ENCODE measurements at regions not wholly inside any gene's neighbourhood (a gene's known extent, or its start where the extent isn't known, plus 50 kb on each side); places are given as distances from the start of the nearest gene placed in this dataset.

GRCh38 chr17:15894258-15894657, 50.7 kb upstream of the ADORA2B start:
- ChIA-PET SMC1A (ENCODE audit: uncharacterized antibody, unreplicated experiment) (no interaction called here), POLR2A (interaction anchor here (0.6 kb wide), 1 partner anchor 121 kb away, joined by 6 read pairs; no protein-coding TSS in a partner anchor), RAD21 (ENCODE audit: unreplicated experiment) (no interaction called here), CTCF (no interaction called here)
- Histone ChIP-seq H3K4me2 (ENCODE audit: control insufficient read depth, insufficient read depth) (no peak overlapping the region), H3K9ac (ENCODE audit: control insufficient read depth, insufficient read depth, low read length) (no peak overlapping the region), H3K9me3 (replicated peaks; ENCODE audit: control insufficient read depth, insufficient read depth, low read length) (no peaks in the 10 kb centered on the region), H3K27ac (ENCODE audit: control insufficient read depth, insufficient read depth) (no peak overlapping the region), H3K27me3 (replicated peaks in 1 of 2; ENCODE audit: control insufficient read depth in 2 of 2, insufficient read depth in 2 of 2, low read length in 1 of 2) (no peaks in the 10 kb centered on the region), H3K4me1 (ENCODE audit: control insufficient read depth, insufficient read depth, low read length) (no peaks in the 10 kb centered on the region), H3K36me3 (ENCODE audit: control insufficient read depth in 2 of 2, insufficient read depth in 2 of 2, low read length in 1 of 2) (no peaks in the 10 kb centered on the region), H2AFZ (ENCODE audit: control insufficient read depth, low read depth, low read length) (no peak overlapping the region), H4K20me1 (ENCODE audit: control insufficient read depth, insufficient read depth) (no peaks in the 10 kb centered on the region), H3K4me3 (no peak overlapping the region), H3K79me2 (ENCODE audit: control insufficient read depth, insufficient read depth, low read length) (no peaks in the 10 kb centered on the region)
- TF ChIP-seq NRF1 (conservative IDR thresholded peaks at IDR 0.05; ENCODE audit: low read depth, low read length) = no peak
- TF ChIP-seq USF2 (IDR thresholded peaks at IDR 0.05; ENCODE audit: borderline replicate concordance, low read depth, low read length) = no peak
- TF ChIP-seq, protein P1, sequence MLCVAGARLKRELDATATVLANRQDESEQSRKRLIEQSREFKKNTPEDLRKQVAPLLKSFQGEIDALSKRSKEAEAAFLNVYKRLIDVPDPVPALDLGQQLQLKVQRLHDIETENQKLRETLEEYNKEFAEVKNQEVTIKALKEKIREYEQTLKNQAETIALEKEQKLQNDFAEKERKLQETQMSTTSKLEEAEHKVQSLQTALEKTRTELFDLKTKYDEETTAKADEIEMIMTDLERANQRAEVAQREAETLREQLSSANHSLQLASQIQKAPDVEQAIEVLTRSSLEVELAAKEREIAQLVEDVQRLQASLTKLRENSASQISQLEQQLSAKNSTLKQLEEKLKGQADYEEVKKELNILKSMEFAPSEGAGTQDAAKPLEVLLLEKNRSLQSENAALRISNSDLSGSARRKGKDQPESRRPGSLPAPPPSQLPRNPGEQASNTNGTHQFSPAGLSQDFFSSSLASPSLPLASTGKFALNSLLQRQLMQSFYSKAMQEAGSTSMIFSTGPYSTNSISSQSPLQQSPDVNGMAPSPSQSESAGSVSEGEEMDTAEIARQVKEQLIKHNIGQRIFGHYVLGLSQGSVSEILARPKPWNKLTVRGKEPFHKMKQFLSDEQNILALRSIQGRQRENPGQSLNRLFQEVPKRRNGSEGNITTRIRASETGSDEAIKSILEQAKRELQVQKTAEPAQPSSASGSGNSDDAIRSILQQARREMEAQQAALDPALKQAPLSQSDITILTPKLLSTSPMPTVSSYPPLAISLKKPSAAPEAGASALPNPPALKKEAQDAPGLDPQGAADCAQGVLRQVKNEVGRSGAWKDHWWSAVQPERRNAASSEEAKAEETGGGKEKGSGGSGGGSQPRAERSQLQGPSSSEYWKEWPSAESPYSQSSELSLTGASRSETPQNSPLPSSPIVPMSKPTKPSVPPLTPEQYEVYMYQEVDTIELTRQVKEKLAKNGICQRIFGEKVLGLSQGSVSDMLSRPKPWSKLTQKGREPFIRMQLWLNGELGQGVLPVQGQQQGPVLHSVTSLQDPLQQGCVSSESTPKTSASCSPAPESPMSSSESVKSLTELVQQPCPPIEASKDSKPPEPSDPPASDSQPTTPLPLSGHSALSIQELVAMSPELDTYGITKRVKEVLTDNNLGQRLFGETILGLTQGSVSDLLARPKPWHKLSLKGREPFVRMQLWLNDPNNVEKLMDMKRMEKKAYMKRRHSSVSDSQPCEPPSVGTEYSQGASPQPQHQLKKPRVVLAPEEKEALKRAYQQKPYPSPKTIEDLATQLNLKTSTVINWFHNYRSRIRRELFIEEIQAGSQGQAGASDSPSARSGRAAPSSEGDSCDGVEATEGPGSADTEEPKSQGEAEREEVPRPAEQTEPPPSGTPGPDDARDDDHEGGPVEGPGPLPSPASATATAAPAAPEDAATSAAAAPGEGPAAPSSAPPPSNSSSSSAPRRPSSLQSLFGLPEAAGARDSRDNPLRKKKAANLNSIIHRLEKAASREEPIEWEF (IDR thresholded peaks at IDR 0.05; ENCODE audit: insufficient replicate concordance, low read depth, low read length) = no peak
- no peak for TF ChIP-seq RUNX3 (IDR thresholded peaks at IDR 0.05; ENCODE audit: low read length)
- TF ChIP-seq PML (IDR thresholded peaks at IDR 0.05; ENCODE audit: low read length) = no peak
- no peak for TF ChIP-seq BMI1 (IDR thresholded peaks at IDR 0.05; ENCODE audit: borderline replicate concordance)
- TF ChIP-seq STAT3 (IDR thresholded peaks at IDR 0.05; ENCODE audit: low read depth, low read length) = no peak
- TF ChIP-seq, protein P2, sequence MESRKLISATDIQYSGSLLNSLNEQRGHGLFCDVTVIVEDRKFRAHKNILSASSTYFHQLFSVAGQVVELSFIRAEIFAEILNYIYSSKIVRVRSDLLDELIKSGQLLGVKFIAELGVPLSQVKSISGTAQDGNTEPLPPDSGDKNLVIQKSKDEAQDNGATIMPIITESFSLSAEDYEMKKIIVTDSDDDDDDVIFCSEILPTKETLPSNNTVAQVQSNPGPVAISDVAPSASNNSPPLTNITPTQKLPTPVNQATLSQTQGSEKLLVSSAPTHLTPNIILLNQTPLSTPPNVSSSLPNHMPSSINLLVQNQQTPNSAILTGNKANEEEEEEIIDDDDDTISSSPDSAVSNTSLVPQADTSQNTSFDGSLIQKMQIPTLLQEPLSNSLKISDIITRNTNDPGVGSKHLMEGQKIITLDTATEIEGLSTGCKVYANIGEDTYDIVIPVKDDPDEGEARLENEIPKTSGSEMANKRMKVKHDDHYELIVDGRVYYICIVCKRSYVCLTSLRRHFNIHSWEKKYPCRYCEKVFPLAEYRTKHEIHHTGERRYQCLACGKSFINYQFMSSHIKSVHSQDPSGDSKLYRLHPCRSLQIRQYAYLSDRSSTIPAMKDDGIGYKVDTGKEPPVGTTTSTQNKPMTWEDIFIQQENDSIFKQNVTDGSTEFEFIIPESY (IDR thresholded peaks at IDR 0.05) = no peak
- TF ChIP-seq IKZF2 (IDR thresholded peaks at IDR 0.05) = no peak
- no peak for TF ChIP-seq YY1 (IDR thresholded peaks at IDR 0.05; ENCODE audit: low read depth, low read length)
- TF ChIP-seq SP1 (IDR thresholded peaks at IDR 0.05; ENCODE audit: low read depth, low read length) = no peak
- TF ChIP-seq SMAD5 (IDR thresholded peaks at IDR 0.05; ENCODE audit: low read depth) = no peak
- no peak for TF ChIP-seq FOXM1 (IDR thresholded peaks at IDR 0.05; ENCODE audit: low read depth, low read length)
- TF ChIP-seq TARDBP (IDR thresholded peaks at IDR 0.05; ENCODE audit: borderline replicate concordance) = no peak
- no peak for TF ChIP-seq SMAD1 (IDR thresholded peaks at IDR 0.05; ENCODE audit: low read depth, partially characterized antibody)
- TF ChIP-seq MTA3 (IDR thresholded peaks at IDR 0.05; ENCODE audit: borderline replicate concordance, low read length) = no peak
- BruUV-seq (replicated peaks) = no TSS peak
- WGBS (ENCODE audit: insufficient coverage, insufficient replicate concordance, low lambda C conversion rate, missing lambda C conversion rate) = 20% methylated on average over 5 of the region's 5 CpGs
- no peak for FAIRE-seq
- intact Hi-C loops (cut with micrococcal nuclease; ENCODE audit: unreplicated experiment) = no loop called here
- in situ Hi-C loops (cut with MboI) = no loop called here
- no peak for ATAC-seq
- DNase-seq (ENCODE audit: low read depth, low spot score) = no peak

Data from GM12878 (cell line).